GM23248 (cell line): ENCODE measurements at regions not wholly inside any gene's neighbourhood (a gene's known extent, or its start where the extent isn't known, plus 50 kb on each side); places are given as distances from the start of the nearest gene placed in this dataset.

Experiments
- DNase-seq: peaks from one replicate; pipeline ENCODE4 v3.0.0-alpha.2; 2015
- H2AFZ ChIP-seq: fragments of 200-600 bp; sonication (generic); 2 replicates; pipeline ENCODE4 v1.6.1; 2016; ENCODE audit warnings: antibody characterized with exemption
- H3F3A ChIP-seq: fragments of 200-600 bp; sonication (generic); 2 replicates; pipeline ENCODE4 v1.6.1; 2016; ENCODE audit warnings: mild to moderate bottlenecking, antibody characterized with exemption, mixed run types; ENCODE audit not compliant: insufficient read depth
- H3K27ac ChIP-seq: fragments of 200-600 bp; sonication (generic); 2 replicates; pipeline ENCODE4 v1.5.1; 2016; ENCODE audit warnings: mild to moderate bottlenecking
- H3K27me3 ChIP-seq: fragments of 200-600 bp; sonication (generic); replicated peaks from 2 replicates; pipeline ENCODE4 v1.6.1; 2016; ENCODE audit warnings: mild to moderate bottlenecking; ENCODE audit not compliant: insufficient read depth
- H3K36me3 ChIP-seq: fragments of 200-600 bp; sonication (generic); 2 replicates; pipeline ENCODE4 v1.6.1; 2016; ENCODE audit warnings: low read depth, mild to moderate bottlenecking
- H3K4me1 ChIP-seq: fragments of 200-600 bp; sonication (generic); 2 replicates; pipeline ENCODE4 v1.6.1; 2016; ENCODE audit warnings: mild to moderate bottlenecking; ENCODE audit not compliant: insufficient read depth
- H3K4me2 ChIP-seq: fragments of 200-600 bp; sonication (generic); one replicate; pipeline ENCODE4 v1.6.1; 2016; ENCODE audit warnings: mild to moderate bottlenecking; ENCODE audit not compliant: unreplicated experiment
- H3K4me3 ChIP-seq: fragments of 200-600 bp; sonication (generic); 2 replicates; pipeline ENCODE4 v1.5.1; 2016; ENCODE audit warnings: mild to moderate bottlenecking
- H3K79me2 ChIP-seq: fragments of 200-600 bp; sonication (generic); 2 replicates; pipeline ENCODE4 v1.6.1; 2016; ENCODE audit warnings: mild to moderate bottlenecking; ENCODE audit not compliant: insufficient read depth
- H3K9ac ChIP-seq: fragments of 200-600 bp; sonication (generic); 2 replicates; pipeline ENCODE4 v1.6.1; 2016; ENCODE audit warnings: mild to moderate bottlenecking
- H3K9me2 ChIP-seq: fragments of 200-600 bp; sonication (generic); 2 replicates; pipeline ENCODE4 v1.6.1; 2016; ENCODE audit warnings: mixed run types, mild to moderate bottlenecking, moderate library complexity; ENCODE audit not compliant: insufficient read depth
- H3K9me3 ChIP-seq: fragments of 200-600 bp; sonication (generic); one replicate; pipeline ENCODE4 v1.6.1; 2017; ENCODE audit warnings: low read depth
- H4K20me1 ChIP-seq: fragments of 200-600 bp; sonication (generic); 2 replicates; pipeline ENCODE4 v1.6.0; 2016; ENCODE audit not compliant: insufficient read depth
- EZH2 ChIP-seq: fragments of 200-600 bp; sonication (generic); IDR thresholded peaks from 2 replicates; pipeline ENCODE4 v1.6.1; 2018; ENCODE audit warnings: antibody characterized with exemption, mild to moderate bottlenecking; ENCODE audit not compliant: insufficient read depth, poor library complexity, severe bottlenecking
- EZH2phosphoT487 ChIP-seq: fragments of 200-600 bp; sonication (generic); IDR thresholded peaks from 2 replicates; pipeline ENCODE4 v1.6.1; 2018; ENCODE audit warnings: antibody characterized with exemption, moderate library complexity, mild to moderate bottlenecking, low read depth; ENCODE audit not compliant: insufficient read depth
- WGBS, 2 experiments: methylation state at CpG; one replicate each; pipeline ENCODE4 v1.1.6; 2015 to 2017; ENCODE audit warnings: low lambda C conversion rate in 2 of 2, low coverage in 1 of 2; ENCODE audit errors: missing lambda C conversion rate in 2 of 2; 5-methylcytosine and 5-hydroxymethylcytosine counted together
- in situ Hi-C: fragments of 300-500 bp; cut with MboI; formaldehyde crosslinking; loops from 2 replicates; pipeline ENCODE4 v1.15.0; 2020

- no peaks in the 10 kb centered on the region for H3K9me2 ChIP-seq
- no peak overlapping the region for H3K9ac ChIP-seq
- H3K9me3 ChIP-seq: no peaks in the 10 kb centered on the region
- no peak for DNase-seq
- in situ Hi-C loops: no loop called here
- 34 to 37% methylated on average over 2 of the region's 2 CpGs for WGBS, 2 experiments
- H4K20me1 ChIP-seq: no peaks in the 10 kb centered on the region
- H3K36me3 ChIP-seq: no peaks in the 10 kb centered on the region
- TF ChIP-seq EZH2 (no peak), EZH2phosphoT487 (no peak)
- H3K79me2 ChIP-seq: no peaks in the 10 kb centered on the region
- no peaks in the 10 kb centered on the region for H3F3A ChIP-seq
- no peak overlapping the region for H2AFZ ChIP-seq
- no peaks in the 10 kb centered on the region for H3K4me1 ChIP-seq
- H3K27me3 ChIP-seq: no peaks in the 10 kb centered on the region
- H3K4me2 ChIP-seq: no peak overlapping the region
- H3K27ac ChIP-seq: no peak overlapping the region
- no peak overlapping the region for H3K4me3 ChIP-seq
Observed at GRCh38 chr10:20429742-20430141, 467.4 kb downstream of the NEBL start.

GRCh38 chr10:20427821-20428220 is 469.3 kb downstream of the NEBL start:
- H3K9ac ChIP-seq: no peak overlapping the region
- no peaks in the 10 kb centered on the region for H3F3A ChIP-seq
- no peaks in the 10 kb centered on the region for H3K27me3 ChIP-seq
- no peak for DNase-seq
- no peaks in the 10 kb centered on the region for H3K79me2 ChIP-seq
- H3K4me3 ChIP-seq: no peak overlapping the region
- no peaks in the 10 kb centered on the region for H3K9me3 ChIP-seq
- H4K20me1 ChIP-seq: no peaks in the 10 kb centered on the region
- H3K9me2 ChIP-seq: no peaks in the 10 kb centered on the region
- in situ Hi-C loops: no loop called here
- TF ChIP-seq EZH2 (no peak), EZH2phosphoT487 (no peak)
- no peak overlapping the region for H2AFZ ChIP-seq
- H3K27ac ChIP-seq: no peak overlapping the region
- H3K36me3 ChIP-seq: no peaks in the 10 kb centered on the region
- 30 to 32% methylated on average over 1 of the region's 1 CpG for WGBS, 2 experiments
- no peaks in the 10 kb centered on the region for H3K4me1 ChIP-seq
- no peak overlapping the region for H3K4me2 ChIP-seq

- no peaks in the 10 kb centered on the region for H4K20me1 ChIP-seq
- H3K36me3 ChIP-seq: no peaks in the 10 kb centered on the region
- H3K27ac ChIP-seq: no peak overlapping the region
- 18 to 30% methylated on average over 3 of the region's 3 CpGs for WGBS, 2 experiments
- H3K9me2 ChIP-seq: no peaks in the 10 kb centered on the region
- no peaks in the 10 kb centered on the region for H3F3A ChIP-seq
- H3K79me2 ChIP-seq: no peaks in the 10 kb centered on the region
- no peaks in the 10 kb centered on the region for H3K27me3 ChIP-seq
- no peaks in the 10 kb centered on the region for H3K4me1 ChIP-seq
- H3K9me3 ChIP-seq: no peaks in the 10 kb centered on the region
- no peak for DNase-seq
- H3K4me2 ChIP-seq: no peak overlapping the region
- in situ Hi-C loops: no loop called here
- no peak overlapping the region for H2AFZ ChIP-seq
- no peak for TF ChIP-seq EZH2phosphoT487
- TF ChIP-seq EZH2: no peak
- H3K4me3 ChIP-seq: no peak overlapping the region
- no peak overlapping the region for H3K9ac ChIP-seq
Observed at GRCh38 chr10:20418286-20418685, 478.8 kb downstream of the NEBL start.

- H3K4me2 ChIP-seq: no peak overlapping the region
- H3K9ac ChIP-seq: no peak overlapping the region
- in situ Hi-C loops: no loop called here
- no peak overlapping the region for H2AFZ ChIP-seq
- H3K9me3 ChIP-seq: no peaks in the 10 kb centered on the region
- no peak for TF ChIP-seq EZH2phosphoT487
- no peak for TF ChIP-seq EZH2
- no peaks in the 10 kb centered on the region for H3K9me2 ChIP-seq
- H3F3A ChIP-seq: no peaks in the 10 kb centered on the region
- DNase-seq: no peak
- no peaks in the 10 kb centered on the region for H3K4me1 ChIP-seq
- no peaks in the 10 kb centered on the region for H3K36me3 ChIP-seq
- no peaks in the 10 kb centered on the region for H3K79me2 ChIP-seq
- no peaks in the 10 kb centered on the region for H3K27me3 ChIP-seq
- H4K20me1 ChIP-seq: no peaks in the 10 kb centered on the region
- H3K27ac ChIP-seq: no peak overlapping the region
- no peak overlapping the region for H3K4me3 ChIP-seq
- 26 to 29% methylated on average over 3 of the region's 3 CpGs for WGBS, 2 experiments
Observed at GRCh38 chr10:20417791-20418190, 479.3 kb downstream of the NEBL start.

- Histone ChIP-seq H3K79me2 (no peaks in the 10 kb centered on the region), H3K27ac (no peak overlapping the region), H3F3A (no peaks in the 10 kb centered on the region), H3K4me2 (no peak overlapping the region), H4K20me1 (no peaks in the 10 kb centered on the region), H3K4me1 (no peaks in the 10 kb centered on the region), H2AFZ (no peak overlapping the region), H3K9me3 (peaks cover 3% of the 10 kb centered on the region), H3K9ac (no peak overlapping the region), H3K9me2 (no peaks in the 10 kb centered on the region), H3K27me3 (no peaks in the 10 kb centered on the region), H3K4me3 (no peak overlapping the region), H3K36me3 (no peaks in the 10 kb centered on the region)
- 2 to 20% methylated on average over 2 of the region's 2 CpGs for WGBS, 2 experiments
- in situ Hi-C loops: no loop called here
- no peak for DNase-seq
- TF ChIP-seq EZH2 (no peak), EZH2phosphoT487 (no peak)
Observed at GRCh38 chr10:20415684-20416083, 481.4 kb downstream of the NEBL start.
